Gastroesophageal sphincter (tissue), 3 donors: ENCODE measurements at regions not wholly inside any gene's neighbourhood (a gene's known extent, or its start where the extent isn't known, plus 50 kb on each side); places are given as distances from the start of the nearest gene placed in this dataset.

Experiments used
- EP300 ChIP-seq: sonication (generic); formaldehyde crosslinking; IDR thresholded peaks from one replicate; pipeline ENCODE4 v1.6.1; 2017; ENCODE audit warnings: antibody characterized with exemption, mild to moderate bottlenecking
- POLR2A ChIP-seq, 2 donors: fragments of 450-650 bp; IDR thresholded peaks; one replicate each; pipeline ENCODE4 v1.6.1; 2017; ENCODE audit warnings: antibody characterized with exemption in 2 of 2, mild to moderate bottlenecking in 2 of 2, moderate library complexity in 1 of 2
- POLR2AphosphoS5 ChIP-seq: sonication (generic); formaldehyde crosslinking; IDR thresholded peaks from one replicate; pipeline ENCODE4 v1.6.1; 2017; ENCODE audit warnings: antibody characterized with exemption
- TF ChIP-seq, protein P1 (sequence below), 4 experiments: fragments of 200-600 bp in 2 of 4; fragments of 450-650 bp in 2 of 4; sonication (generic) in 1 of 4; IDR thresholded peaks; one replicate each; pipeline ENCODE4 v1.5.1; 2017 to 2019; ENCODE audit warnings: antibody characterized with exemption in 4 of 4, mild to moderate bottlenecking in 2 of 4, moderate library complexity in 2 of 4

GRCh38 chr13:50244713-50245574, 229.7 kb downstream of the KCNRG start:
- TF ChIP-seq POLR2A (IDR thresholded peaks at IDR 0.05) (no peak), POLR2AphosphoS5 (peak; percentile 29), EP300 (no peak)
- TF ChIP-seq, protein P1, sequence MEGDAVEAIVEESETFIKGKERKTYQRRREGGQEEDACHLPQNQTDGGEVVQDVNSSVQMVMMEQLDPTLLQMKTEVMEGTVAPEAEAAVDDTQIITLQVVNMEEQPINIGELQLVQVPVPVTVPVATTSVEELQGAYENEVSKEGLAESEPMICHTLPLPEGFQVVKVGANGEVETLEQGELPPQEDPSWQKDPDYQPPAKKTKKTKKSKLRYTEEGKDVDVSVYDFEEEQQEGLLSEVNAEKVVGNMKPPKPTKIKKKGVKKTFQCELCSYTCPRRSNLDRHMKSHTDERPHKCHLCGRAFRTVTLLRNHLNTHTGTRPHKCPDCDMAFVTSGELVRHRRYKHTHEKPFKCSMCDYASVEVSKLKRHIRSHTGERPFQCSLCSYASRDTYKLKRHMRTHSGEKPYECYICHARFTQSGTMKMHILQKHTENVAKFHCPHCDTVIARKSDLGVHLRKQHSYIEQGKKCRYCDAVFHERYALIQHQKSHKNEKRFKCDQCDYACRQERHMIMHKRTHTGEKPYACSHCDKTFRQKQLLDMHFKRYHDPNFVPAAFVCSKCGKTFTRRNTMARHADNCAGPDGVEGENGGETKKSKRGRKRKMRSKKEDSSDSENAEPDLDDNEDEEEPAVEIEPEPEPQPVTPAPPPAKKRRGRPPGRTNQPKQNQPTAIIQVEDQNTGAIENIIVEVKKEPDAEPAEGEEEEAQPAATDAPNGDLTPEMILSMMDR (IDR thresholded peaks at IDR 0.05): no peak
